AG09319 (cell line): ENCODE measurements at regions not wholly inside any gene's neighbourhood (a gene's known extent, or its start where the extent isn't known, plus 50 kb on each side); places are given as distances from the start of the nearest gene placed in this dataset.
"Not testable (repeated sequence)": the region's sequence is repeated elsewhere in the genome, so short reads cannot be mapped to it uniquely, and the experiment has no call there.

Experiments used
- DNase-seq: peaks from one replicate; pipeline ENCODE4 v3.0.0-alpha.2; 2010; ENCODE audit warnings: low read depth; ENCODE audit errors: extremely low read depth
- CTCF ChIP-seq: IDR thresholded peaks from 2 replicates; pipeline ENCODE4 v1.5.1; 2011; ENCODE audit warnings: low read depth, mild to moderate bottlenecking, inconsistent platforms, low read length, moderate library complexity

- no peak for DNase-seq
- no peak for TF ChIP-seq CTCF
Observed at GRCh38 chr3:22401499-22401898, 650.5 kb upstream of the ZNF385D start.

GRCh38 chr3:22414239-22414638, 663.2 kb upstream of the ZNF385D start:
- no peak for TF ChIP-seq CTCF
- DNase-seq = no peak

- not testable (repeated sequence) for DNase-seq
Observed at GRCh38 chr3:22416838-22417446, 665.9 kb upstream of the ZNF385D start.

- TF ChIP-seq CTCF = no peak
- DNase-seq = no peak
Observed at GRCh38 chr3:22419261-22419660, 668.3 kb upstream of the ZNF385D start.

GRCh38 chr3:22421589-22421988, 670.6 kb upstream of the ZNF385D start:
- TF ChIP-seq CTCF = no peak
- no peak for DNase-seq

GRCh38 chr3:22431334-22431733, 680.3 kb upstream of the ZNF385D start:
- DNase-seq = no peak
- TF ChIP-seq CTCF = no peak

GRCh38 chr3:22439626-22440025, 688.6 kb upstream of the ZNF385D start:
- DNase-seq = no peak
- TF ChIP-seq CTCF = no peak

- no peak for TF ChIP-seq CTCF
- no peak for DNase-seq
Observed at GRCh38 chr3:22441711-22442110, 690.7 kb upstream of the ZNF385D start.
